Gastrocnemius medialis (tissue), 4 donors: ENCODE measurements at regions not wholly inside any gene's neighbourhood (a gene's known extent, or its start where the extent isn't known, plus 50 kb on each side); places are given as distances from the start of the nearest gene placed in this dataset.

Source experiments
- CTCF ChIP-seq, 5 experiments: fragments of 450-650 bp in 3 of 5; fragments of 200-600 bp in 2 of 5; sonication (generic) in 2 of 5; IDR thresholded peaks in 4 of 5; conservative IDR thresholded peaks in 1 of 5; 1 replicate in 4 of 5; 2 replicates in 1 of 5; pipeline ENCODE4 v1.5.1; 2016 to 2019; ENCODE audit warnings: antibody characterized with exemption in 5 of 5, mild to moderate bottlenecking in 3 of 5, moderate library complexity in 3 of 5
- POLR2A ChIP-seq, 2 donors: fragments of 450-650 bp; IDR thresholded peaks; one replicate each; pipeline ENCODE4 v1.6.1; 2017; ENCODE audit warnings: antibody characterized with exemption in 2 of 2, mild to moderate bottlenecking in 2 of 2, moderate library complexity in 2 of 2

GRCh38 chr13:67481445-67481844 is 251.3 kb upstream of the PCDH9 start:
- TF ChIP-seq CTCF (IDR thresholded peaks at IDR 0.05 in 4 of 5, conservative IDR thresholded peaks at IDR 0.05 in 1 of 5) (no peak), POLR2A (IDR thresholded peaks at IDR 0.05) (no peak)
